GM18858 (cell line): ENCODE measurements at regions not wholly inside any gene's neighbourhood (a gene's known extent, or its start where the extent isn't known, plus 50 kb on each side); places are given as distances from the start of the nearest gene placed in this dataset.
"Not testable (repeated sequence)": the region's sequence is repeated elsewhere in the genome, so short reads cannot be mapped to it uniquely, and the experiment has no call there.

ENCODE experiments used
- ATAC-seq: cut with Tn5 transposase; IDR thresholded peaks from one replicate; pipeline ENCODE4 v1.9.1; 2021; ENCODE audit not compliant: unreplicated experiment

DNA sequence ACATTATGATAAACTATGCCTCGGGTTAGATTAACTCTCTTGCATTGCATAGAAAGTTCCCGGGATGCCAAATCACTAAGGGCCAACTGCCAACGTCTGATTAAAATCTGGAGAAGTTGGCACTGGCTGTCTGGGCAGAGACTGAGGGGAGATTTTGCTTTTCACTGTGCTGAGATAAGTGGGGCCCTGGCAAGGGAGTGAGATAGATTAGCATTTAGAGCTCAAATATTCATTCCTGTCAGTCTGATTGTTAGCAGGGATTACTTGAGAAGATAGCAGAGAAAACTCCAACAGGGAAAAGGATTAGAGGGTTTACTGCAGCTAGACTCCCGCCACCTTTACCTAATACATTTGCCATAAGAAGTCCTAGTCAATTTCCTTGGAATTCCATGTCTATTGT lies 714.1 kb upstream of the CHRM3 start:
- no peak for ATAC-seq

DNA sequence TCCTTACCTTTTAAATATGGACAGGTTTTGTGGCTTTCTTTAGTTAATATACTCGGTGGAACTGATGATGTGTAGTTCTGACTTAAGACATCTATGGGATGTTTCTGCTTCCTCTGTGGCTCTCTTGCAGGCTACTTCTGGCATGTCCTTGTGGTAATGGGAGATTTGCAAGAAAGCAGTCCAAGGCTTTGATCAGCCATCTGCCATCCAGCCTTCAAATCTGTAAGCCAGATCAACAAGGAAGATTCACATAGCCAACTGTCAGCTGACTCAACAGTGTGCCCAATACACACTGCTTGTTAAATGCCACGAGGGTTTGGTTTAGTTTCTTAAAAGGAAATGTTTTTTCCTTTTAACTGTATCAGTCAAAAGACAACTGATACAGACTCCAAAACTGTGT lies 722.2 kb upstream of the CHRM3 start:
- no peak for ATAC-seq

DNA sequence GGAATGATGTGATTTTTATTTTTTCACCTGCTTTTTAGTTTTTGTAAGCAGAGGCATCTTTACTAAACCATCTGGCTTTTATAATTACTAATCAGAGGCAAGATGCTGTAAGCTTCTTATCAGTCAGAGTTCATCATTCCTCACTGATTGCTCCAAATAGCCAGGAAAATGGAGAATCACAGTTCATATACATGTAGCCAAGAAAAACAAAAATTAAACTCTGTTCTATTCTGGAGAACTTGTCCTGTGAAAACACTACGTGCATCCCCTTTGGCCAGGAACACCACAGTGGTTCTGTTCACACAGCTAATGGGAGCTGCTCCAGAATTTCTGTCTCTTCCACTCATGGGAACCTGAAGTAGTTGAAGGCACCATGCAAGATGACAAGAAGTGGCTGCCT lies 725.5 kb upstream of the CHRM3 start:
- ATAC-seq = no peak

- no peak for ATAC-seq
Observed at GRCh38 chr1:238658763-238659162, 727.6 kb upstream of the CHRM3 start.

GRCh38 chr1:238653693-238654321 lies 732.6 kb upstream of the CHRM3 start:
- no peak for ATAC-seq

DNA sequence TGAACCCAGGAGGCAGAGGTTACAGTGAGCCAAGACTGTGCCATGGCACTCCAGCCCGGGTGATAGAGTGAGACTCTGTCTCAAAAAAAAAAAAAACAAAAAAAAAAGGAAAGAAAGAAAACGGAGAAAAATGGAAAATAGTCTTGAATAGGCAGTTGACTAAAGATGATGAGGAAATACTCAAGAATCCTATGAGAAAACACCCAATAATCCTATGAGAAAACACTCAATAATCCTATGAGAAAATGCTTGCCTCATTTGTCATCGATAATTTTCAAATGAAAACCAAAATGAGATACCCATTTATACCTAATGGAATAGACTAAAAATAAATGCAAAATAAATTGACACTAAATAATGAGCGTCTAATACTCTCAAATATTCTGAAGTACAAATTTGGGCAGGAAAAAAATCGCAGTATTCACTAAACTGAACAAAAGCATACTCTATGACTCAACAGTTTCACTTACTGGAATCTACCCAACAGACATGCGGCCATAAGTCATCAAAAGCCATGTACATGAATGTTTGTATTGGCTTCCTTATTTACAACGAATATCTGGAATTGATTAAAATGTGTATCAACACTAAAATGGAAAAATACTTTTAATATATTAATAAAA lies 733.9 kb upstream of the CHRM3 start:
- no peak for ATAC-seq

DNA sequence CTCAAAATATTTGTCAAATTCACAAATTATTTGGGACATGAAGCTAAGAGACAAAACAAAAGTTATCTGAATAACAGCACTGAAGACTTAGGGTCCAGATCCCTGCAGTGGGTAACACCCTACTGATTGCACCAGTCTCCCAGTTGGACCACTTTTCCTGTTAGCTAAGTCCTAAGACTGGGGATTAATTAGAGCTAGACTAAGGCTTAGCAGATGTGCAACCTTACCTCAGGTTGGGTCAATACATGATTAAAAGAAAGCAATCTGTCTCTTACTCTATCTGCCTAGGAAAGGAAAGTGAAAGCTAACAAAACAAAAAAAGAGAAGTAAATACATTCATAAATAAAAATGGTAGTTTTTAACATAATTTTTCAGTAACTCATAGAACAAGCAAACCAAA lies 737.2 kb upstream of the CHRM3 start:
- no peak for ATAC-seq

GRCh38 chr1:238648751-238649150 lies 737.6 kb upstream of the CHRM3 start:
- no peak for ATAC-seq

DNA sequence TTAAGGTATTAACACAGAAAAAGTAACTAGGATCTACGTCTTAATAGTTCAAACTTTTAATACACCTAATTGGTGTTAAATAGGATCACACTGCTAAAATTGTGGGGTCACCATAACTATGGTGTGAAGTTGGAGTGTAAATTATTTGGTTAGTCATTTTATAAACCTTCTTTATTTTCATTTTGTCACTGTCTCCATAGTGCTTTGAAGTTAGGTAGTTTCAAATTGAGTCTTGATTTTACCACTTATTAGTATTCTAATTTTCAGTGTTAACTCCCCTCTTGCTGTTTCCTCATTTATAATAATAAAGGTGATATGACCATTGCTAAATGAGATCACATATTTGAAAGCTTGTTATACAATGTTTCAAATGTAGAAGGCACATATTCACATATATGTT lies 738.1 kb upstream of the CHRM3 start:
- no peak for ATAC-seq

GRCh38 chr1:238647877-238648276 lies 738.5 kb upstream of the CHRM3 start:
- ATAC-seq = no peak

DNA sequence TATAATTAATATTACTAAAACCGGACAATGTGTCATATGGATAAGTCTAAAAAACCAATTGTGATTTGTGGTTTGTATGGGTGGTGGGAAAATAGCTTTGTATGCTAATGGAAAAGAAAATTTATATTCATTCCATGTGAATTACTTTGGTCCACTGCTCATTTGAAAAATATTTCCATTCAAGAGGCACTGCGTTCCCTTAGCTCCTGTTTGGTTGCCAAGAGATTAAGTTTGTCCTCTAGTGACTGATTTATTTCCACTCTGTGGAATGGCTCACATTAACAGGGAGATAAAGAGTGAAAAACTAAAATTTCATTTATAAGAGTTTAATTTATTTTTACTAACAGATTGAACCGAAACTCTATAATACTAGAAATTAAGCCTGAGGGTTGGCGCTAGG lies 744.1 kb upstream of the CHRM3 start:
- ATAC-seq = no peak

- ATAC-seq = no peak
Observed at GRCh38 chr1:238639861-238640260, 746.5 kb upstream of the CHRM3 start.

DNA sequence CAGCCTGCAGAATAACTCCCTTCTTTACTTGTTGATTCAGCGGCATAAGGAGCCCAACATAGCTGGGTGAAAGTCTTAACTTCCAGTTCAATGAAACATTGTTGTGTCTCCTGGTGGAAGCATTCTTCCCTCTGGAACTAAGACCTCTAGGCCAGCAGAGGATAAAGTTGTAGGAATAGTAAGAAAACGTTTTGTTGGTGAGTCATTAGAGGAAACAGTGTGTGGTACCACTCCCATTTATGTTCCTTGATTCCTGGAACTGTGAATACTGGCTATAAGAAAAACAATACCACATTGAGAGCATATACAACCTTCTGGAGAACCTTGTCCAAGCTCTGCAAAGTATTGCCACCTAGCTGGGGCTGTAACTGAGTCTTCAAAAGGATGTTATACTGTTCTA lies 737.4 kb upstream of the ZP4 start:
- ATAC-seq = no peak

GRCh38 chr1:238624776-238625175 lies 734.1 kb upstream of the ZP4 start:
- no peak for ATAC-seq

GRCh38 chr1:238621405-238621804 lies 730.7 kb upstream of the ZP4 start:
- ATAC-seq = no peak

DNA sequence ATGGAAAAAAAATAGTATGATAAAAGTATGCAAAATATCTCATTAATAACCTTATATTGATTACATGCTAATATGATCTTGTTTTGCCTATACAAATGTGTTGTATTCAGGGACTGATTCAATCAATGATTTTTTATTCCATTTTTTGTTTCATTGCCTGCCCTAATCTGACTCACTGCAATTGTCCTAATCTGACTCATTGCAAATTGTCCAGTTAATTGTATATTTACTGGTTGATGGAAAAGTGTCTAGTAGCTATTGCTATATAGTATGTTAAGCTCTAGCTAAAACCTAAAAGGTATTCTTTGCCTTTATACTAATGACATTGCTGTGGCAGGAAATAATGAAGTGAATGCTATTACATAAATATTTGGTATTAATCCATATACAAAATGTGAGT lies 728.9 kb upstream of the ZP4 start:
- ATAC-seq = no peak

GRCh38 chr1:238611406-238611805 lies 720.7 kb upstream of the ZP4 start:
- no peak for ATAC-seq

GRCh38 chr1:238608144-238608543 lies 717.4 kb upstream of the ZP4 start:
- no peak for ATAC-seq

DNA sequence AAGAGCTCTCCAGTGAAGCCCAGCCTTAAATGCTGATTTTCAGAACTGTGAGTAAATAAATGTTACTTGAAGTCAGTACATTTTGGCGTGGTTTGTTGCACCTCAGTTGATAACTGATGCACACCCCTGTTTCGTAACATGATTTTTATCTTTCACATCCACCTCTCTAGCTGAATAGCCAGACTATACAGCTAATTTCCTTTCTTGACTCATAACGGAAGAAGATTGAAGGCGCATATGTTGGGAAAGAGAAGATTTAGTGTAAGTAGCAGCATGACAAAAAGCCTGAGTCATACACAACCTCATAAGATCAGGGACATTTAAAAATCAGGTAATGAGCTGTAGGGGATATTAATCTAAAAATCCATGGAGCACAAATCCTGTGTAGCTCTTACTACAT lies 716.2 kb upstream of the ZP4 start:
- no peak for ATAC-seq

- ATAC-seq = no peak
Observed at GRCh38 chr1:238606457-238606856, 715.7 kb upstream of the ZP4 start.

DNA sequence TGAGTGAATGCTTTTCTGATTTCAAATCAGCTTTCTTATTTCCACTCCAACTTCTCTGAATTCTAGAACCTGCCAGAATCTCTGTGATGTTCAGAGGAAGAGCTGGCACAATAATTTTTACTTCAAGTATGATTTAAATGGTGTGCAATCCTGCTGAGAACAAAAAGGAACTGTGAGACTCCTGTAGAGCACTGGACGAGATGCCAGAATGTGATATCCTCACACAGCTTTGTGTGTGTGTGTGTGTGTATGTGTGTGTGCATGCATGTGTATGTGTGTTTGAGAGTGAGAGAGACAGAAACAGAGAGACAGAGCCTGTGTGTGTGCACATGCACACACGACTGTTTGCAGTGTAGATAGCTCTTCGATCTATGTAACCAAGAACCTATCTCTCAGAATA lies 713.6 kb upstream of the ZP4 start:
- no peak for ATAC-seq

- ATAC-seq = not testable (repeated sequence)
Observed at GRCh38 chr1:238601604-238602003, 710.9 kb upstream of the ZP4 start.

DNA sequence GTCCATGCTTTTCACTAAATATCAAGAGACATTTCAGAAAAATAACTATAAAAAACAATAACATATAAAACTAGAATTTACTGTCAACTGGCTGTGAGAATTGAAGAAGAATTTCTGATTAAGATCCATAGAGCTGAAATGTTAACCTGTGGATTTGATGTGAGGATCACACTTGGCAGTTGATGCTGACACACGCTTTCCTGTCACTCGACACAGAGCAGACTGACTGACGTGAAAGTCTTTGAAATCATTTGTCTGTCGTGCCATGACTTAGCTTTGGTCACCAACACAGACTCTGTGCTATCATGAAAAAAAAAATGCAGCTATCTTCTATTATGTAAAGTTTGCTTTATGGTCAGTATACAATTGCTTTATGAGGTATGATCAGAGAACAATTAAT lies 706.0 kb upstream of the ZP4 start:
- ATAC-seq = no peak
